ENCODE measurements at regions not wholly inside any gene's neighbourhood (a gene's known extent, or its start where the extent isn't known, plus 50 kb on each side); places are given as distances from the start of the nearest gene placed in this dataset.

- Mint-ChIP-seq H3K27ac (ENCODE audit: unreplicated experiment) (no peak overlapping the region), H3K27me3 (ENCODE audit: low read depth, unreplicated experiment) (peaks cover 11% of the 10 kb centered on the region), H3K36me3 (ENCODE audit: low read depth, unreplicated experiment) (no peaks in the 10 kb centered on the region), H3K4me1 (ENCODE audit: low read depth, unreplicated experiment) (no peaks in the 10 kb centered on the region), H3K4me3 (ENCODE audit: unreplicated experiment) (no peak overlapping the region), H3K9me3 (ENCODE audit: unreplicated experiment) (no peaks in the 10 kb centered on the region)
- FAIRE-seq = no peak
- TF ChIP-seq EZH2 (IDR thresholded peaks at IDR 0.05; ENCODE audit: insufficient read depth, low read length) (no peak), CTCF (IDR thresholded peaks at IDR 0.05; ENCODE audit: insufficient read depth, low read depth, low read length) (no peak)
- Histone ChIP-seq H2AFZ (ENCODE audit: low read depth, low read length) (peak overlapping the region; percentile 66), H3K36me3 (ENCODE audit: insufficient read depth, low read length) (no peaks in the 10 kb centered on the region), H3K4me1 (ENCODE audit: insufficient read depth, low read length) (no peaks in the 10 kb centered on the region), H4K20me1 (ENCODE audit: insufficient read depth, low read length) (no peaks in the 10 kb centered on the region), H3K79me2 (ENCODE audit: insufficient read depth, low read length) (no peaks in the 10 kb centered on the region), H3K4me2 (ENCODE audit: low read length) (peak overlapping the region; percentile 41), H3K9me3 (ENCODE audit: insufficient read depth, low read depth, low read length) (no peaks in the 10 kb centered on the region), H3K9ac (ENCODE audit: low read length) (no peak overlapping the region), H3K27ac (ENCODE audit: low read depth, low read length) (no peak overlapping the region), H3K27me3 (ENCODE audit: insufficient read depth, low read length) (no peaks in the 10 kb centered on the region), H3K4me3 (ENCODE audit: insufficient read depth, low read depth, low read length) (no peak overlapping the region)
- no peak for DNase-seq (ENCODE audit: low read depth)
Observed at GRCh38 chr11:122556605-122557004, 98.9 kb upstream of the UBASH3B start.

DNA sequence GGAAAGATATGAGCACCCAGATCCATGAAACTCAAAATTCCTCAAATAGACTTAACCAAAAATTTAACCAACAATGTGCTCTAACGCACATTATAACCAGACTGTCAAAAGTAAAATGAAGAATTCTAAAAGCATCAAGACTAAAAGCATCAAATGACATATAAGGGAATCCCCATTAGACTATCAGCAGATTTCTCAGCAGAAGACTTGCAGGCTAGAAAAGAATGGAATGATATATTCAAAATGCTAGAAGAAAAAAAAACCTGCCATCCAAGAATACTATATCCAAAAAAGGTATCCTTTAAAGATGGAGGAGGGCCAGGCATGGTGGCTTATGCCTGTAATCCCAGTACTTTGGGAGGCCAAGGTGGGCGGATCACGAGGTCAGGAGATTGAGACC lies 117.5 kb upstream of the UBASH3B start:
- H3K4me3 Mint-ChIP-seq (ENCODE audit: unreplicated experiment) = no peak overlapping the region
- Histone ChIP-seq H3K36me3 (ENCODE audit: insufficient read depth, low read length) (no peaks in the 10 kb centered on the region), H3K4me2 (ENCODE audit: low read length) (no peak overlapping the region), H4K20me1 (ENCODE audit: insufficient read depth, low read length) (no peaks in the 10 kb centered on the region), H3K4me1 (ENCODE audit: insufficient read depth, low read length) (no peaks in the 10 kb centered on the region), H3K79me2 (ENCODE audit: insufficient read depth, low read length) (no peaks in the 10 kb centered on the region), H3K27ac (ENCODE audit: low read depth, low read length) (no peak overlapping the region), H2AFZ (ENCODE audit: low read depth, low read length) (no peak overlapping the region), H3K9ac (ENCODE audit: low read length) (no peak overlapping the region), H3K4me3 (ENCODE audit: insufficient read depth, low read depth, low read length) (no peak overlapping the region), H3K9me3 (ENCODE audit: insufficient read depth, low read depth, low read length) (peaks cover 6% of the 10 kb centered on the region), H3K27me3 (ENCODE audit: insufficient read depth, low read length) (no peaks in the 10 kb centered on the region)
- DNase-seq (ENCODE audit: low read depth) (no peak), FAIRE-seq (no peak)
- no peaks in the 10 kb centered on the region for H3K36me3 Mint-ChIP-seq (ENCODE audit: low read depth, unreplicated experiment)
- no peaks in the 10 kb centered on the region for H3K27me3 Mint-ChIP-seq (ENCODE audit: low read depth, unreplicated experiment)
- TF ChIP-seq CTCF (IDR thresholded peaks at IDR 0.05; ENCODE audit: insufficient read depth, low read depth, low read length) (no peak), EZH2 (IDR thresholded peaks at IDR 0.05; ENCODE audit: insufficient read depth, low read length) (no peak)
- H3K4me1 Mint-ChIP-seq (ENCODE audit: low read depth, unreplicated experiment) = no peaks in the 10 kb centered on the region
- no peak overlapping the region for H3K27ac Mint-ChIP-seq (ENCODE audit: unreplicated experiment)
- H3K9me3 Mint-ChIP-seq (ENCODE audit: unreplicated experiment) = peaks cover 21% of the 10 kb centered on the region

DNA sequence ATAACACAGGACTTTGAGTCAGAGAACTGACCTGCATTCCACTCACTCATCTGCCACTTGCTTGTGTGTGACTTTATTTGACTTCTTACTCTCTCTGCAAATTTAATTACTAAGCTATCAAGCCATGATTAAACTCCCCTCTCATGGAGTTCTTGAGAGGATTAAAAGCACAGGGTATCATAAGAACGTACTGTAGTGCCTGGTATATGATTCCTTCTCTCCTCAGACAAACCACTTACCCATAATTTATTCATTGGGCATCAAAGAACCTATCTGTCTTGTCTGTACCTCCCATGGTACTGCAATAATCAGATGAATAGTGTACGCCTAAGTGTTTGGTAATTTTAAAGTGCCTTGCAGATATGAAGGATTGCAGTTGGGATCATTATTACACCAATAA lies 130.6 kb upstream of the UBASH3B start:
- Histone ChIP-seq H3K9me3 (ENCODE audit: insufficient read depth, low read depth, low read length) (no peaks in the 10 kb centered on the region), H3K4me2 (ENCODE audit: low read length) (no peak overlapping the region), H2AFZ (ENCODE audit: low read depth, low read length) (no peak overlapping the region), H3K79me2 (ENCODE audit: insufficient read depth, low read length) (no peaks in the 10 kb centered on the region), H3K9ac (ENCODE audit: low read length) (no peak overlapping the region), H3K27me3 (ENCODE audit: insufficient read depth, low read length) (no peaks in the 10 kb centered on the region), H3K4me1 (ENCODE audit: insufficient read depth, low read length) (no peaks in the 10 kb centered on the region), H3K36me3 (ENCODE audit: insufficient read depth, low read length) (no peaks in the 10 kb centered on the region), H3K4me3 (ENCODE audit: insufficient read depth, low read depth, low read length) (no peak overlapping the region), H4K20me1 (ENCODE audit: insufficient read depth, low read length) (no peaks in the 10 kb centered on the region), H3K27ac (ENCODE audit: low read depth, low read length) (no peak overlapping the region)
- H3K36me3 Mint-ChIP-seq (ENCODE audit: low read depth, unreplicated experiment) = no peaks in the 10 kb centered on the region
- peaks cover 3% of the 10 kb centered on the region for H3K9me3 Mint-ChIP-seq (ENCODE audit: unreplicated experiment)
- H3K27ac Mint-ChIP-seq (ENCODE audit: unreplicated experiment) = no peak overlapping the region
- peaks cover 4% of the 10 kb centered on the region for H3K4me1 Mint-ChIP-seq (ENCODE audit: low read depth, unreplicated experiment)
- TF ChIP-seq CTCF (IDR thresholded peaks at IDR 0.05; ENCODE audit: insufficient read depth, low read depth, low read length) (no peak), EZH2 (IDR thresholded peaks at IDR 0.05; ENCODE audit: insufficient read depth, low read length) (no peak)
- no peak overlapping the region for H3K4me3 Mint-ChIP-seq (ENCODE audit: unreplicated experiment)
- no peak for DNase-seq (ENCODE audit: low read depth)
- no peaks in the 10 kb centered on the region for H3K27me3 Mint-ChIP-seq (ENCODE audit: low read depth, unreplicated experiment)
- FAIRE-seq = no peak

Measured in astrocyte (in vitro differentiated cells and primary cell).